H9 (cell line): ENCODE measurements at regions not wholly inside any gene's neighbourhood (a gene's known extent, or its start where the extent isn't known, plus 50 kb on each side); places are given as distances from the start of the nearest gene placed in this dataset.

Experiments
- DNase-seq: peaks from one replicate; pipeline ENCODE4 v3.0.0-alpha.2; 2017
- H2AFZ ChIP-seq: one replicate; pipeline ENCODE4 v1.6.1; 2013; ENCODE audit warnings: mild to moderate bottlenecking, low read length, control low read depth, moderate library complexity
- H2AK5ac ChIP-seq: 2 replicates; pipeline ENCODE4 v1.6.1; 2013; ENCODE audit warnings: low read length, control low read depth, mixed read lengths; ENCODE audit not compliant: insufficient read length
- H2BK120ac ChIP-seq: one replicate; pipeline ENCODE4 v1.6.1; 2013; ENCODE audit warnings: low read depth, mild to moderate bottlenecking, low read length, control low read depth, inconsistent platforms; ENCODE audit not compliant: poor library complexity, severe bottlenecking
- H2BK12ac ChIP-seq: 2 replicates; pipeline ENCODE4 v1.6.1; 2013; ENCODE audit warnings: low read length, control low read depth, mixed read lengths, low read depth; ENCODE audit not compliant: insufficient read length
- H2BK15ac ChIP-seq: 2 replicates; pipeline ENCODE4 v1.6.1; 2013; ENCODE audit warnings: low read depth, low read length, control low read depth
- H2BK20ac ChIP-seq: one replicate; pipeline ENCODE4 v1.6.1; 2013; ENCODE audit warnings: low read depth, mild to moderate bottlenecking, low read length, control low read depth, inconsistent platforms; ENCODE audit not compliant: poor library complexity, severe bottlenecking
- H2BK5ac ChIP-seq: 2 replicates; pipeline ENCODE4 v1.6.1; 2013; ENCODE audit warnings: low read length, control low read depth, mixed read lengths; ENCODE audit not compliant: insufficient read length
- H3K14ac ChIP-seq: 2 replicates; pipeline ENCODE4 v1.6.1; 2013; ENCODE audit warnings: low read length, control low read depth; ENCODE audit not compliant: insufficient read depth
- H3K18ac ChIP-seq: 2 replicates; pipeline ENCODE4 v1.6.1; 2013; ENCODE audit warnings: low read depth, mild to moderate bottlenecking, mixed read lengths, low read length, control low read depth; ENCODE audit not compliant: insufficient read length
- H3K23ac ChIP-seq: 2 replicates; pipeline ENCODE4 v1.6.1; 2013; ENCODE audit warnings: low read length, control low read depth, mixed read lengths, low read depth; ENCODE audit not compliant: insufficient read length
- H3K23me2 ChIP-seq: 2 replicates; pipeline ENCODE4 v1.6.1; 2013; ENCODE audit warnings: low read depth, mild to moderate bottlenecking, mixed read lengths, low read length, control low read depth; ENCODE audit not compliant: insufficient read length, poor library complexity, severe bottlenecking
- H3K27ac ChIP-seq: 2 replicates; pipeline ENCODE4 v1.5.1; 2013; ENCODE audit warnings: low read length, control low read depth, mixed read lengths, low read depth; ENCODE audit not compliant: insufficient read length
- H3K27me3 ChIP-seq: 2 replicates; pipeline ENCODE4 v1.6.1; 2013; ENCODE audit warnings: low read length, control low read depth, inconsistent platforms; ENCODE audit not compliant: insufficient read depth
- H3K4ac ChIP-seq: 2 replicates; pipeline ENCODE4 v1.6.1; 2013; ENCODE audit warnings: low read depth, mild to moderate bottlenecking, control low read depth, inconsistent platforms, low read length, moderate library complexity
- H3K4me1 ChIP-seq: 2 replicates; pipeline ENCODE4 v1.6.1; 2013; ENCODE audit warnings: low read length, control low read depth, inconsistent platforms; ENCODE audit not compliant: insufficient read depth
- H3K4me2 ChIP-seq: 2 replicates; pipeline ENCODE4 v1.6.1; 2013; ENCODE audit warnings: low read length, control low read depth, mixed read lengths; ENCODE audit not compliant: insufficient read length, insufficient read depth
- H3K56ac ChIP-seq: 2 replicates; pipeline ENCODE4 v1.6.1; 2013; ENCODE audit warnings: low read depth, mild to moderate bottlenecking, mixed read lengths, low read length, control low read depth; ENCODE audit not compliant: insufficient read length
- H3K79me1 ChIP-seq: 2 replicates; pipeline ENCODE4 v1.6.1; 2013; ENCODE audit warnings: low read depth, mild to moderate bottlenecking, moderate library complexity, low read length, control low read depth, inconsistent platforms; ENCODE audit not compliant: insufficient read depth, poor library complexity, severe bottlenecking
- H3K79me2 ChIP-seq: 2 replicates; pipeline ENCODE4 v1.6.1; 2013; ENCODE audit warnings: low read length, control low read depth, inconsistent platforms; ENCODE audit not compliant: insufficient read depth
- H3K9ac ChIP-seq: 2 replicates; pipeline ENCODE4 v1.6.1; 2013; ENCODE audit warnings: low read length, control low read depth, mixed read lengths; ENCODE audit not compliant: insufficient read length; ENCODE audit errors: extremely low read depth
- H3K9me3 ChIP-seq: one replicate; pipeline ENCODE4 v1.6.1; 2013; ENCODE audit warnings: low read depth, low read length, inconsistent platforms; ENCODE audit not compliant: control insufficient read depth
- H3T11ph ChIP-seq: one replicate; pipeline ENCODE4 v1.6.1; 2013; ENCODE audit warnings: mild to moderate bottlenecking, low read length, control low read depth, inconsistent platforms
- H4K20me1 ChIP-seq: one replicate; pipeline ENCODE4 v1.6.1; 2013; ENCODE audit not compliant: control insufficient read depth, insufficient read length, insufficient read depth
- H4K5ac ChIP-seq: 2 replicates; pipeline ENCODE4 v1.6.1; 2013; ENCODE audit warnings: low read depth, mild to moderate bottlenecking, mixed read lengths, low read length, control low read depth; ENCODE audit not compliant: insufficient read length
- H4K8ac ChIP-seq: replicated peaks from 2 replicates; pipeline ENCODE4 v1.6.1; 2013; ENCODE audit warnings: low read length, control low read depth, mixed read lengths, low read depth; ENCODE audit not compliant: insufficient read length
- H4K91ac ChIP-seq: 2 replicates; pipeline ENCODE4 v1.6.1; 2013; ENCODE audit warnings: low read depth, mild to moderate bottlenecking, moderate library complexity, mixed read lengths, low read length, control low read depth; ENCODE audit not compliant: insufficient read length
- H3K27ac Mint-ChIP-seq, 3 experiments: 2 replicates in 2 of 3; 3 replicates in 1 of 3; pipeline ENCODE4 v1.8.0; 2020 to 2021; ENCODE audit warnings: mixed read lengths in 3 of 3, mild to moderate bottlenecking in 1 of 3, moderate library complexity in 1 of 3
- H3K27me3 Mint-ChIP-seq: 2 replicates; pipeline ENCODE4 v1.8.0; 2021; ENCODE audit warnings: low read depth, mild to moderate bottlenecking, moderate library complexity, mixed read lengths
- H3K36me3 Mint-ChIP-seq, 3 experiments: 2 replicates in 2 of 3; 3 replicates in 1 of 3; pipeline ENCODE4 v1.8.0; 2020 to 2021; ENCODE audit warnings: low read depth in 3 of 3, mixed read lengths in 3 of 3; ENCODE audit not compliant: insufficient read depth in 1 of 3
- H3K4me1 Mint-ChIP-seq, 2 experiments: 2 replicates each; pipeline ENCODE4 v1.8.0; 2020; ENCODE audit warnings: mixed read lengths in 2 of 2
- H3K4me3 Mint-ChIP-seq, 2 experiments: 2 replicates in 1 of 2; 3 replicates in 1 of 2; pipeline ENCODE4 v1.8.0; 2020 to 2021; ENCODE audit warnings: mild to moderate bottlenecking in 2 of 2, mixed read lengths in 2 of 2, moderate library complexity in 1 of 2
- H3K9me3 Mint-ChIP-seq, 2 experiments: 2 replicates in 1 of 2; 3 replicates in 1 of 2; pipeline ENCODE4 v1.8.0; 2020; ENCODE audit warnings: mild to moderate bottlenecking in 2 of 2, mixed read lengths in 2 of 2, moderate library complexity in 1 of 2
- CTCF ChIP-seq: fragments of 200-600 bp; sonication (generic); conservative IDR thresholded peaks from 3 replicates; pipeline ENCODE4 v1.8.0; 2021; ENCODE audit warnings: antibody characterized with exemption, mild to moderate bottlenecking
- WGBS: extraction: QIAGEN DNeasy Blood & Tissue Kit; methylation state at CpG from one replicate; pipeline ENCODE4 v1.1.7; 2013; ENCODE audit warnings: missing lambda C conversion rate, low lambda C conversion rate, mixed read lengths; ENCODE audit not compliant: insufficient read length; ENCODE audit errors: extremely low coverage; 5-methylcytosine and 5-hydroxymethylcytosine counted together

GRCh38 chr13:82747958-82748357 lies 1134.3 kb downstream of the SLITRK1 start:
- Histone ChIP-seq H3K4ac (no peak overlapping the region), H3K27me3 (no peaks in the 10 kb centered on the region), H3K79me2 (no peaks in the 10 kb centered on the region), H3K79me1 (no peaks in the 10 kb centered on the region), H3K27ac (no peak overlapping the region), H4K20me1 (no peaks in the 10 kb centered on the region), H3K9ac (no peak overlapping the region), H3K4me1 (peaks cover 3% of the 10 kb centered on the region; the same call in 1 of the 2 replicates), H4K91ac (no peak overlapping the region), H2AFZ (no peak overlapping the region), H3K4me2 (no peak overlapping the region), H4K8ac (no peak overlapping the region), H4K5ac (no peak overlapping the region), H2BK15ac (no peak overlapping the region), H3K18ac (no peak overlapping the region), H3T11ph (no peak overlapping the region), H3K56ac (no peak overlapping the region), H3K9me3 (no peaks in the 10 kb centered on the region), H2BK12ac (no peak overlapping the region), H3K23ac (no peak overlapping the region), H3K14ac (no peak overlapping the region), H2BK5ac (no peak overlapping the region), H2BK20ac (no peak overlapping the region), H3K23me2 (no peaks in the 10 kb centered on the region), H2BK120ac (no peak overlapping the region), H2AK5ac (no peak overlapping the region)
- no CpG with 5 or more reads among the region's 1 CpG for WGBS
- H3K36me3 Mint-ChIP-seq: no peaks in the 10 kb centered on the region
- no peak overlapping the region for H3K4me3 Mint-ChIP-seq
- no peak for DNase-seq
- no peaks in the 10 kb centered on the region for H3K27me3 Mint-ChIP-seq
- no peak for TF ChIP-seq CTCF
- H3K4me1 Mint-ChIP-seq: peaks cover 39 to 40% of the 10 kb centered on the region in 2 experiments
- H3K9me3 Mint-ChIP-seq: no peaks in the 10 kb centered on the region; a peak in 1 of 5 replicates
- H3K27ac Mint-ChIP-seq: peak overlapping the region in 1 of 3 experiments; percentile 86; a peak in 2 of 7 replicates
